HepG2 (cell line): ENCODE measurements at regions not wholly inside any gene's neighbourhood (a gene's known extent, or its start where the extent isn't known, plus 50 kb on each side); places are given as distances from the start of the nearest gene placed in this dataset.

Experiments used
- CREB1 ChIP-seq, 2 experiments: fragments of 450-650 bp in 1 of 2; IDR thresholded peaks; 2 replicates each; pipeline ENCODE4 v1.6.1; 2016 to 2017; ENCODE audit warnings: control low read depth in 1 of 2, mild to moderate bottlenecking in 1 of 2, missing compliant biosample characterization in 1 of 2, missing genetic modification characterization in 1 of 2
- MTA1 ChIP-seq: sonication (generic); formaldehyde crosslinking; IDR thresholded peaks from 2 replicates; pipeline ENCODE4 v1.4.0; 2020; ENCODE audit warnings: missing genetic modification reagents, mild to moderate bottlenecking, borderline replicate concordance
- ZNF260 ChIP-seq: sonication (generic); formaldehyde crosslinking; IDR thresholded peaks from 2 replicates; pipeline ENCODE4 v1.4.0; 2020; ENCODE audit warnings: missing genetic modification reagents, low read depth, mild to moderate bottlenecking, borderline replicate concordance
- TF ChIP-seq, protein P1 (sequence below): sonication (generic); formaldehyde crosslinking; IDR thresholded peaks from 2 replicates; pipeline ENCODE4 v1.4.0; 2020; ENCODE audit warnings: missing genetic modification reagents, borderline replicate concordance

DNA sequence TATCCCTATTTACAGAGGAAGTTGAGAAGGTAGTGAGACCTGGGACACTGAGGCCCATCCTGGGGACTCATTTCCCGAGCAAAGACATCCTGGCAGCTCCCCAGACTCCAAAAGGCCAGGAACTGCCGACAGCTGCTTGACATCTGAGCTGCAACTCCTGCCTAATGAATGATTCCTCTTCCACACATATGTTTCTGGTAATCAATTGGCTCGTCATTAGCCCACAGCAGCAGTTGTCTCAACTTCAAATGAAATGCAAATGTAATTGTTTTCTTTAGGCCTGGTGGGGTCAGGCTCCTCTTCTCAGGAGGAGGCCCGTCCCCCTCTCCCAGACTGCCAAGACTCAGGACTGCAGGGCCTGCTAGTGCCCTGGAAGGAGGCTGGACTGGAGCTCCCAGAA lies 61.8 kb upstream of the DISP3 start:
- no peak for TF ChIP-seq ZNF260 (CRISPR knock-in tag)
- TF ChIP-seq CREB1 (IDR thresholded peaks at IDR 0.05) = no peak
- no peak for TF ChIP-seq CREB1 (CRISPR knock-in tag; IDR thresholded peaks at IDR 0.05)
- TF ChIP-seq MTA1 (CRISPR knock-in tag) = no peak
- TF ChIP-seq, protein P1, sequence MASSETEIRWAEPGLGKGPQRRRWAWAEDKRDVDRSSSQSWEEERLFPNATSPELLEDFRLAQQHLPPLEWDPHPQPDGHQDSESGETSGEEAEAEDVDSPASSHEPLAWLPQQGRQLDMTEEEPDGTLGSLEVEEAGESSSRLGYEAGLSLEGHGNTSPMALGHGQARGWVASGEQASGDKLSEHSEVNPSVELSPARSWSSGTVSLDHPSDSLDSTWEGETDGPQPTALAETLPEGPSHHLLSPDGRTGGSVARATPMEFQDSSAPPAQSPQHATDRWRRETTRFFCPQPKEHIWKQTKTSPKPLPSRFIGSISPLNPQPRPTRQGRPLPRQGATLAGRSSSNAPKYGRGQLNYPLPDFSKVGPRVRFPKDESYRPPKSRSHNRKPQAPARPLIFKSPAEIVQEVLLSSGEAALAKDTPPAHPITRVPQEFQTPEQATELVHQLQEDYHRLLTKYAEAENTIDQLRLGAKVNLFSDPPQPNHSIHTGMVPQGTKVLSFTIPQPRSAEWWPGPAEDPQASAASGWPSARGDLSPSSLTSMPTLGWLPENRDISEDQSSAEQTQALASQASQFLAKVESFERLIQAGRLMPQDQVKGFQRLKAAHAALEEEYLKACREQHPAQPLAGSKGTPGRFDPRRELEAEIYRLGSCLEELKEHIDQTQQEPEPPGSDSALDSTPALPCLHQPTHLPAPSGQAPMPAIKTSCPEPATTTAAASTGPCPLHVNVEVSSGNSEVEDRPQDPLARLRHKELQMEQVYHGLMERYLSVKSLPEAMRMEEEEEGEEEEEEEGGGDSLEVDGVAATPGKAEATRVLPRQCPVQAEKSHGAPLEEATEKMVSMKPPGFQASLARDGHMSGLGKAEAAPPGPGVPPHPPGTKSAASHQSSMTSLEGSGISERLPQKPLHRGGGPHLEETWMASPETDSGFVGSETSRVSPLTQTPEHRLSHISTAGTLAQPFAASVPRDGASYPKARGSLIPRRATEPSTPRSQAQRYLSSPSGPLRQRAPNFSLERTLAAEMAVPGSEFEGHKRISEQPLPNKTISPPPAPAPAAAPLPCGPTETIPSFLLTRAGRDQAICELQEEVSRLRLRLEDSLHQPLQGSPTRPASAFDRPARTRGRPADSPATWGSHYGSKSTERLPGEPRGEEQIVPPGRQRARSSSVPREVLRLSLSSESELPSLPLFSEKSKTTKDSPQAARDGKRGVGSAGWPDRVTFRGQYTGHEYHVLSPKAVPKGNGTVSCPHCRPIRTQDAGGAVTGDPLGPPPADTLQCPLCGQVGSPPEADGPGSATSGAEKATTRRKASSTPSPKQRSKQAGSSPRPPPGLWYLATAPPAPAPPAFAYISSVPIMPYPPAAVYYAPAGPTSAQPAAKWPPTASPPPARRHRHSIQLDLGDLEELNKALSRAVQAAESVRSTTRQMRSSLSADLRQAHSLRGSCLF (CRISPR knock-in tag) = no peak
